NCI-H524 treated with DMSO at 0.1 percent for 48 hours (cell line): ENCODE measurements at regions not wholly inside any gene's neighbourhood (a gene's known extent, or its start where the extent isn't known, plus 50 kb on each side); places are given as distances from the start of the nearest gene placed in this dataset.
"Not testable (repeated sequence)": the region's sequence is repeated elsewhere in the genome, so short reads cannot be mapped to it uniquely, and the experiment has no call there.

Experiments
- DNase-seq: peaks from one replicate; lab custom pipeline; 2025; lab: John Stamatoyannopoulos, UW

DNA sequence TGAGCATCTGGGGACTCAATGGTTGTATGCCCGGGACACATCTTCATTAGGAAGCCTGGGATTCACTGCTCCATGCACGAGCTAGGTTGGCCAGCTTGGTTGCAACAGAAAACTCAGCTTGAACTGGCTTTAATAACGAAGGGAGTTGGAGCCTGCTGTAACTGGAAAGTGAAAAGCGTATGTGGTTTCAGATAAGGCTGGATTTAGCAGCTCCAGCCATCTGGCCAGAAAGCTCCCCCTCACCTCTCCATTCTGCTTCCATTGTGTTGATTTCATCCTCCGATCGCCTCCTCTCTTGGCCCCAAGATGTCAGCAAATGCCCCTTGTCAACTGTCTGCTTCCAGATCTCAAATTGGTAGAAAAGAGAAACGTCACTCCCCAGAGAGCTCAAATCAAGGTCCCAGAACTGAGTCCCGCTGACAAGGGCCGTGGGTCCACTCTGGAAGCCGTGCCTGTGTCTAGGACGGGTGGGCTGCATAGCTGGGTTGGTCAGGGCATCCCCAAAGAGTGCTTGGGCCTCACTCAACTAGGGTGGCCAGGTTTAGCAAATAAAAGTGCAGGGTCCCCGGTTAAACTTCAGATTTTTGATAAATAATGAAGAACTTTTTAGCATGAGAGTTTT, 117.0 kb upstream of the PMEPA1 start:
- DNase-seq, result peak; percentile 36

GRCh38 chr20:57824909-57825308, 115.1 kb upstream of the PMEPA1 start:
- DNase-seq, result no peak

- no peak for DNase-seq
Measured at GRCh38 chr20:57821935-57822334, 112.1 kb upstream of the PMEPA1 start.

GRCh38 chr20:57819691-57820380, 110.0 kb upstream of the PMEPA1 start:
- DNase-seq, result no peak

DNA sequence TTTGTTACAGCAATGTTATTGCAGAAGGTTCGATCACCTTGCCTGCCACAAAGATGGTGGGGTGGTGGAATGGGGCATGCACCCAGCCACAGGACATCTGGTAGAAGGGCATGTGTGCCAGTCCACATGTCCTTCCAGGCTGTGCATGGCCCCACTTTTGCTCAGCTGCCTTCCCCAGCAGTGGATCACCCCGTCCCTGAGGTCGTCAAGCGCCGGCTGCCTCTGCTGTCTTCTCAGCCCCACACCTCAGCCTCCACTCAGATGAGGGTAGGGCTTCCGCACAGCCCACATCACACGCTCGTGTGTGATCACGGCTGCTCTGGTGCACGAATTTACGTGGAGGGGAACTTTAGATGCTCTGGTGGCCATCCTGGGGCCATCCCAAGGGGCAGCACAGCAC, 109.5 kb upstream of the PMEPA1 start:
- DNase-seq, result no peak

GRCh38 chr20:57818418-57819181, 108.8 kb upstream of the PMEPA1 start:
- no peak for DNase-seq

DNA sequence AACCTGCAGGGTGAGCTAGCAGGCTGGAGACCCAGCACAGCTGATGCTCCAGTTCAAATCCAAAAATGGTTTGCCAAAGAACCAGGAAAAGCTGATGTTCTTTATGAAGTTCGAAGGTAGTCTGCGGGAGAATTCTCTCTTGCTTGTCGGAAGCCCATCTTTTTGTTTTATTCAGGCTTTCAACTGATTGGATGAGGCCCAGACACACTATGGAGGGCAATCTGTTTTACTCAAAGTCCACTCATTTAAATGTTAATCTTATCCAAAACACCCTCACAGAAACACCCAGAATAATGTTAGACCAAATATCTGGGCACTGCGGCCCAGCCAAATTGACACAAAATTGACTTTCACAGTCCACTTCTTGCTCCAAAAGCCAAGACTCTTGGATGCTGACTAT, 105.6 kb upstream of the PMEPA1 start:
- DNase-seq, result no peak

- DNase-seq, result no peak
Measured at GRCh38 chr20:57814529-57814928, 104.7 kb upstream of the PMEPA1 start.

DNA sequence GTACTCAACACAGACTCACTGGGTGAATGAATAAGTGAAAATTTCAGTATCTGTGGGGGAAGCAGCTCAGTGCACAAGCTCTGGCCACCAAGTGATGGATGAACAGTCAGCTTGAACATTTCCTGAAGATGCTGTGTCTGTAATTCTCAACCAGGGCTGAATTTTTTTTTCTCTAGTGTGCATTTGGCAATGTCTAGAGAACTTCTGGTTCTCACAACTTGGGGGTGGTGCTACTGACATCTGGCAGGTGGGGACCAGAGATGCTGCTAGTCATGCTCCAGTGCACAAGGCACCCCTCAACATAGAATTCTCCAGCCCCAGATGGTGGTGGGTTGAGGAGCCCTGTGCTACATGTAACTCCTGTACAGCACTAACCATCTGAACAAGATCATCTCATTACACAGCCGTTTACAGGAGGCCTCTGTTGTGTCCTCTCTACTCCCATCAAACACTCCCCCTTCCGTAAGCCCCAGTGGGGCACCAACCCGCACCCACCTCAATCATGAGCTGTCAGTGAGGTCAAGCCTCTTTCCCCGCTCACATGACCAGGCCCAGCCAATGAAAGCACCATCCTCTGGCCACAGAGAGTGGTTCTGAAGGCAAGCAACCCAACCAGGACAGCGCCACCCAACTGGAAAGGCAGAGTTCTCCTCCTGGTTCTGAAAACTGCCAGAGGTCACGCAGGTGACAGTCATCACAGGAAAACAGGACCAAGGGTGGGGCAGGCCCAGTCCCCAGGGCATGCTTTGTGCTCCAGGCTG, 103.9 kb upstream of the PMEPA1 start:
- DNase-seq, result no peak

- DNase-seq, result not testable (repeated sequence)
Measured at GRCh38 chr20:57812632-57813031, 102.8 kb upstream of the PMEPA1 start.

GRCh38 chr20:57811374-57812020, 101.7 kb upstream of the PMEPA1 start:
- no peak for DNase-seq

GRCh38 chr20:57810511-57811373, 100.9 kb upstream of the PMEPA1 start:
- DNase-seq, result no peak

DNA sequence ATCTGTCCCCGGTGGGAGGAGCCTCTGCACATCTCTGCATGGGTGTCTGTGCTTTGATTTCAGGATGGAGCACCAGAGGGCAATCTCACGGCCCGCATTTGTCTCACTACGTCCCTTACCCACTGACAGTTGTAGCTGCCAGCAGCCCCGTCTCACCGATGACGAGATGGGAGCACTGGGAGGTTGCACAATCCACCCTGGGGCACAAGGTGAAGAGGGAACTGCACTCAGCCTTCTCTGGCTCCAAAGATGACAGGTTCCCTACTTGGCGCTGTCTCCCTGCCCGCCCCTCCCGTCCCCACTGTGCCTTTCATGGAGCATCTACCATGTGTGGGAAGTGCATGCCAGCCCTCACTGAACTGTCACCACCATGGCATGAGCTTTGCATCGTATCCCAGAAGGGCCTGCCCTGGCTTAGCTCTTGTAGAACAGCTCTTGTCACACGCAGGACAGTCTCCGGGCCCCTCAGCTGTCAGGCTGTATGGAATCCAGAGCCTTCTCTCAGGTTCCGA, 99.9 kb upstream of the PMEPA1 start:
- no peak for DNase-seq

DNA sequence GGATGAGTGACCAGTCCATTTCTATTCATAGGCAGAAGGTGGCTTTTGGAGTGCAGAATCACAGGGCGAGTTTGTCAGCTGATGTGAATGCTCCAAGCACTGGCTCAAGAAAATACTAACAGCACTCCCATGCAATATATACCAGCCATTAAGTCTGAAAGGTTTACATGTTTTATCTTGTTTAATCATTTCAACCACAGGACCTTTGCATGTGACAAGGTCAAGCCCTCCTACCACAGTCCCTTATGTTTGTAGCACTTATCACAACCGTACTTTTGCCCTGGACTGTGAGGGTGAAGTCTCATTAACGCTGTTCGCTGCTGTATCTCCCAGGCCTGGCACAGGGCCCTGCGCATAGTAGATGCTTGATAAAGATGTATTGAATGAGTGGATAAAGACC, 99.3 kb upstream of the PMEPA1 start:
- DNase-seq, result no peak

DNA sequence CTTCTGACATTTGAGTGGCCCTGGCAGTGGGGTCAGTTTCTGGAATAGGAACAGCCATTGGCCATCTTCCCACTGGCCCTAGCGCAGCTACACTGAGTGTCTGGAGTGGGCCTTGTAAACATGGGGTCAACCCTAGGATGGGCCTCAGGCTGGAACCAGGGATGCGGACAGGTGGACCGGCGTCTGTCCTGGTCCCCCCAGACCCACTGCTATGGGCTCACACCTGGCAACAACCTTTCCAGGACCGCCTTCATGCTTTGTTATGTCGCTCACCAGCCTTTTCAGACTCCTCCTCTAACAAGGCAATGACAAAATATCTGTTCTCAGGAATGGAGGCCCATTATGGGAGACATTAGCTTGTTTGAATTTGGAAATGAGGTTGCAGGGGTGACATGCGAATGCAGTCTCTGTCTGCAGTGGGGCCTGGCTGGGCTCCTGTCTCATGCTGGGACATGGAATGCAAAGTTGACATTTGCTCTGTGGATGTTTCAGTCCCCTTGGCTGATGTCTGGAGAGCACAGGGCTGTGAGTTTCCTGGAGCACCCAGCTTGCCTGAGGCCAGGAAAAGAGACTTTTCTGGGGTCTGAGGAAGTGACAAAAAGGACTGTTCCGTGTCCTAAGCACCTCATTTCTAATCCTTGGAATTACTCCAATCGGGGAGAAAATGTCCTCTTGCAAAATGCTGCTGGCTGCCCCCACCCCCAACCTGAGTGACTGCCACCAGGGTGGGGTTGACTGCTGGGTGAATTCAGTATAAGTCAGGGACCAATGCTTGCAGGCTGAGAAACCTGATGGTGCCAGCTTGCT, 98.7 kb upstream of the PMEPA1 start:
- DNase-seq, result no peak

DNA sequence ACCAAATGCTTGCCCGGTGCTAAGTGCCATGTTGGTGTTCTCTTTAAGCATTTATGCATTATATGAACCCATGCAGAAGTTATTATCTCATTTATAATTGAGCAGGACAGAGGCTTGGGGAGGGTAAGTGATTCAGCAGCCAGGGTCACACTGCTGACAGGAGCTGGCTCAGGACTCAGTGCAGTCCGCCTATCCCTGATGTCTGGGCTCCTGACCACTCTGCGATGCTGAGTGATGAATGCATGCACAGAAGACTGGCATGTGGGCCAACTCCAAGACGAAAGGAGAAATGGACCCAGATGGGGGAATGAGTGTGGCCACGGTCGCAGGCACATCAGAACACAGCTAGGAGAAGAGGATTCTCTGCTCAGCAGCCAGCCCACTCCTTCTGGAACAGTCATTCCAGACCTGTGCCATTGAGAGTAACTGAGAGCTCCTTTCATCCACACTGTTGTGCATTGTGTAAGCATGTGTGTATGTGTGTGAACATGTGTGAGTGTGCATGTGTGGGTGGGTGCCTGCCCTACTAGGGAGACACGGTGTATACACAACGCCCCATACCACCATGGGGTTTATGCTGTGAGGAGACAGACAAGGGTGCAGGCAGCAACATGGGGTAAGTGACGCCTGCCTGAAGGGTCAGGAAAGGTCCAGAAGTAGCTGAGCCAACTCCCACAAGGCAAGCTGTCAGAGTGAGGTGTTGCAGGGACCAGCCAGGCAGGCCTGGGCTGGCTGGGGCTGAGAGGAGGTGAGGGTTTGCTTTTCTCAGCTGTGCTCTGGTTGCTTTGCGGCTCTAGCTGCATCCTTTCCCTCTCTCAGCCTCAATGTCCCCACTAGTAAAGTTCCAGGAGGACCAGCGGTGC, 97.8 kb upstream of the PMEPA1 start:
- no peak for DNase-seq

DNA sequence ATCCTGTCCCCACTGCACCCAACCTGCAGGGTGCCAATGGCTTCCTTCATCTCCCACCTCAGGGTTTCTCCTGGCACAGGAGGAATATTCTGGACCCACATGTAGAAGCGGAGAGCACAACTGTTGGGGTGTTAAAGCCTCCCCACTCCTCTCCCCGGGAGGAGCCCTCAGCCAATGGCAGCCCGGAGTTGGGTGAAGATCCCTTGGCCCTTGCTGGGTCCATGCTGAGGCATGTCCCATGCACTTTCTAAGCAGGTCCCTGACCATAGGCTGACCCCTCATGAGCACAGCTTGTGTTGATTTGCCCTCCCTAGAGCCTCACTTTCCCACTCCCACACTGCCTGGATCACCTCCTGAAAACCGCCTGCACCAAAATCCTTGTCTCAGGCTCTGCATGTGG, 97.2 kb upstream of the PMEPA1 start:
- DNase-seq, result no peak

DNA sequence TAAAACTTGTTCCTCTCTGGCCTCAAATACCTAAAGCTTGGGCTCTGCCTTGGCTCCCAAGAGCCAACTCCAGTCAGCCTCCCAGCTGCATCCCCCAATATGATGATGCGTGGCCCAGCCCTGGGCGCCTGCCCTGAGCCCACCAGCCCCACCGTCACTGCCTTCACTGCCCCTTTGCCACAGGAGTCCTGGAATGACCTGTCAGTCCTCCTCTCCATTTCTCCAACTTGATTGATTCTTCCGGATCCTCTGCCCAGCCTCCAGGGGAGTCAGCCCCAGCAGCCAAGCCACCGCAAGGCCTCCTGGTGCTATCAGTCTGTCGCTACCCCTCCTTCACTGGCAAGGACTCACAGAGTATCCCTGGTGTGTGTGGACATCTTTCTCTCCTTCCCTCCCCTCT, 96.7 kb upstream of the PMEPA1 start:
- DNase-seq, result no peak

DNA sequence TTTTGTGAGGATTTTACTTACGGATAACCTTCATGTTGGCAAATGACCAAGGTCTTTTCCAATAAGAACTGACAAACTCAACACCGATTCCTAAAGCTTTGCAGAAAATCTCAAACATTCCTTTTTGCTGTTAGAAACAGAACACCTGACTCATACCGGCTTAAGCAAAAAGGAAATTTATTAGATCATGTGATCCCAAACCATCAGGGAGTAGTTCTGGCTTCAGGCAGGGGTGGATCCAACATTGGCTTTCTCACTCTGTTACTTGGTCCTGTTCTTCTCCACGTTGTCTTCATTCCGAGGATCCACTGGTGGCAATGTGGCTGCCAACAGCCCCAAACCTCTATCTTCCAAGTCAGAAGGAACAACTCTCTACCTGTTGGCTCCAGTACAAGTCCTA, 95.9 kb upstream of the PMEPA1 start:
- no peak for DNase-seq
